Ovary (tissue), 7 donors: ENCODE measurements at regions not wholly inside any gene's neighbourhood (a gene's known extent, or its start where the extent isn't known, plus 50 kb on each side); places are given as distances from the start of the nearest gene placed in this dataset.

Source experiments
- DNase-seq, 5 donors: peaks; one replicate each; pipeline ENCODE4 v3.0.0-alpha.2; 2019 to 2020
- H3K27ac ChIP-seq, 2 donors: fragments of 200-600 bp; one replicate each; pipeline versions ENCODE4 v1.5.1 to v1.8.0; 2019 to 2022
- H3K27me3 ChIP-seq: fragments of 200-600 bp; one replicate; pipeline ENCODE4 v1.8.0; 2022
- H3K36me3 ChIP-seq: fragments of 200-600 bp; sonication (generic); one replicate; pipeline ENCODE4 v1.5.1; 2019
- H3K4me1 ChIP-seq: one replicate; pipeline ENCODE4 v1.8.1; 2013; ENCODE audit warnings: mild to moderate bottlenecking, moderate library complexity; ENCODE audit not compliant: insufficient read depth
- H3K4me3 ChIP-seq: fragments of 200-600 bp; sonication (generic); one replicate; pipeline ENCODE4 v1.5.1; 2017
- H3K9me3 ChIP-seq, 2 donors: fragments of 200-600 bp in 1 of 2; sonication (generic) in 1 of 2; one replicate each; pipeline versions ENCODE4 v1.5.1 to v1.8.1; 2013 to 2019; ENCODE audit warnings: mild to moderate bottlenecking in 1 of 2, moderate library complexity in 1 of 2
- CTCF ChIP-seq, 3 donors: fragments of 450-650 bp in 2 of 3; fragments of 200-600 bp in 1 of 3; IDR thresholded peaks; one replicate each; pipeline versions ENCODE4 v1.5.1 to v1.8.0; 2016 to 2022; ENCODE audit warnings: antibody characterized with exemption in 3 of 3, mild to moderate bottlenecking in 1 of 3
- EP300 ChIP-seq: sonication (generic); formaldehyde crosslinking; IDR thresholded peaks from one replicate; pipeline ENCODE4 v1.6.1; 2017; ENCODE audit warnings: antibody characterized with exemption
- POLR2A ChIP-seq: fragments of 450-650 bp; IDR thresholded peaks from one replicate; pipeline ENCODE4 v1.6.1; 2017; ENCODE audit warnings: antibody characterized with exemption, mild to moderate bottlenecking, moderate library complexity
- WGBS, 3 donors: extraction: QIAGEN DNeasy Blood & Tissue Kit in 1 of 3; methylation state at CpG; one replicate each; pipeline versions ENCODE4 v1.1.5 to v1.1.7; 2013 to 2017; 5-methylcytosine and 5-hydroxymethylcytosine counted together
- intact Hi-C, 4 donors: fragments of 100-400 bp; cut with DNase I; formaldehyde crosslinking; loops; one replicate each; pipeline versions ENCODE4 v1.11.0 to v1.15.1; 2022 to 2023
- donor health status: DM: no; HTN: no; CAD: no; lungs with moderate emphysema.
- donor health status: DM: no; HTN: no; CAD: no.
- donor health status: Bipolar disorder and iron deficiency.
- donor health status: DM: no; HTN: no; CAD: no.
- donor health status: DM: yes; HTN: yes; CAD: no.

- DNase-seq = no peak
- TF ChIP-seq CTCF (IDR thresholded peaks at IDR 0.05) (no peak), POLR2A (no peak), EP300 (no peak)
- 46 to 51% (median 47%) methylated on average over 2 of the region's 2 CpGs for WGBS, 3 donors
- Histone ChIP-seq H3K36me3 (no peaks in the 10 kb centered on the region), H3K27me3 (no peaks in the 10 kb centered on the region), H3K27ac (no peak overlapping the region), H3K9me3 (no peaks in the 10 kb centered on the region), H3K4me1 (no peaks in the 10 kb centered on the region), H3K4me3 (no peak overlapping the region)
- intact Hi-C loops = no loop called here
These were observed 271.8 kb upstream of the TFPI start for GRCh38 chr2:187826023-187826422.

- no peak for TF ChIP-seq POLR2A
- TF ChIP-seq EP300 = no peak
- TF ChIP-seq CTCF (IDR thresholded peaks at IDR 0.05) = no peak
- Histone ChIP-seq H3K27me3 (no peaks in the 10 kb centered on the region), H3K4me1 (no peaks in the 10 kb centered on the region), H3K9me3 (no peaks in the 10 kb centered on the region), H3K27ac (no peak overlapping the region), H3K36me3 (no peaks in the 10 kb centered on the region), H3K4me3 (no peak overlapping the region)
- DNase-seq = no peak
- WGBS, 3 donors = 97 to 99% (median 99%) methylated on average over 5 of the region's 5 CpGs
- intact Hi-C loops = no loop called here
These were observed 280.6 kb upstream of the TFPI start for GRCh38 chr2:187834787-187835186.

GRCh38 chr2:187838690-187839089, 284.5 kb upstream of the TFPI start:
- DNase-seq = no peak
- Histone ChIP-seq H3K36me3 (no peaks in the 10 kb centered on the region), H3K27me3 (no peaks in the 10 kb centered on the region), H3K27ac (no peak overlapping the region), H3K4me1 (no peaks in the 10 kb centered on the region), H3K4me3 (no peak overlapping the region), H3K9me3 (no peaks in the 10 kb centered on the region)
- TF ChIP-seq EP300 (no peak), CTCF (IDR thresholded peaks at IDR 0.05) (no peak), POLR2A (no peak)
- 96 to 100% (median 98%) methylated on average over 1 of the region's 1 CpG for whole genome bisulfite sequencing, 3 donors
- intact Hi-C loops = no loop called here

- Histone ChIP-seq H3K4me3 (no peak overlapping the region), H3K9me3 (no peaks in the 10 kb centered on the region), H3K27me3 (no peaks in the 10 kb centered on the region), H3K4me1 (no peaks in the 10 kb centered on the region), H3K36me3 (no peaks in the 10 kb centered on the region), H3K27ac (no peak overlapping the region)
- TF ChIP-seq EP300 (no peak), POLR2A (no peak), CTCF (IDR thresholded peaks at IDR 0.05) (no peak)
- 80 to 96% (median 94%) methylated on average over 4 of the region's 4 CpGs for WGBS, 3 donors
- no peak for DNase-seq
- intact Hi-C loops = loop anchor here in 2 of 4 donors (10.0 kb wide), 2 partner anchors 248 to 338 kb away; no protein-coding TSS in a partner anchor
These were observed 288.1 kb upstream of the TFPI start for GRCh38 chr2:187842315-187842714.
